ENCODE measurements at regions not wholly inside any gene's neighbourhood (a gene's known extent, or its start where the extent isn't known, plus 50 kb on each side); places are given as distances from the start of the nearest gene placed in this dataset.
A peak's percentile ranks its signal among the peaks of the same experiment; 100 is the strongest.
"Not testable (repeated sequence)": the region's sequence is repeated elsewhere in the genome, so short reads cannot be mapped to it uniquely, and the experiment has no call there.

DNA sequence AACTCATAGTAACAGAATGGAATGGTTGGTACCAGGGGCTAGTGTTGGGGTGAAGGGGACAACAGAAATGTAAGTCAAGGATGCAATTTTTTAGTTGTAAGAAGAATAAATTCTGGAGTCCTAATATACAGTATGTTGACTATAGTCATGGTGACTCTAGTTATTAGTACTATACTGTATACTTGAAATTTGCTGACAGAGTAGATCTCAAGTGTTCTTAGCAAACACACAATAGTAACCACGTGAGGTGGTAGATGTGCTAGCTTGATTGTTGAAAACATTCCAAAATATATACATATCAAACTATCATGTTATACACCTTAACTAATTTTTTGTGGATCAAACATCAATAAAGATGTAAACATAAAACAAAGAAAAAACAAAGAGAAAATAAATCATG is 1345.1 kb upstream of the PCDH20 start:
- no peak overlapping the region for H3K4me3 ChIP-seq (ENCODE audit: control insufficient read depth, low read depth, low read length)
- no peak for TF ChIP-seq CTCF (conservative IDR thresholded peaks at IDR 0.05; ENCODE audit: control insufficient read depth, insufficient read depth, low read depth, low read length)
- no peak for DNase-seq (ENCODE audit: low read depth)

DNA sequence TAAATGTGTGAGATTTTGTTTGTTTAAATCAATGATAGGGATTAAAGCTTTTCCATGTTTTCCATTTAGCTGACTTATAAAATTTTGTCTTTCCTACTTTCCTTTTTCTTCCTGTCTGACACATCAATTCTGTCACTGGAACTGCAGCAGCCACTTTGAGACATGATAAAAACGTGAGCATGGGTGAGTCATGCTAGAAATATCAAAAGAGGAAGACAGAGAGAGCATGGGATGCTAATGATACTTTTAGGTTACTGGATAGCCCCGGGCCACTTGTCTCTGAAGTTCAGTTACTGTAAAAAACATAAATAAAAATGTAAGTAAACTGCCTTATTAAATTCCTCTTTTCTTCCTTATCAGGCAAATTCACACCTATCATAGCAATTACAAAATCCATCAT is 1332.0 kb upstream of the PCDH20 start:
- peak; percentile 4 for DNase-seq (ENCODE audit: low read depth)
- TF ChIP-seq CTCF (conservative IDR thresholded peaks at IDR 0.05; ENCODE audit: control insufficient read depth, insufficient read depth, low read depth, low read length): no peak
- H3K4me3 ChIP-seq (ENCODE audit: control insufficient read depth, low read depth, low read length): no peak overlapping the region

- no peak overlapping the region for H3K4me3 ChIP-seq (ENCODE audit: control insufficient read depth, low read depth, low read length)
- peak; percentile 0 for DNase-seq (ENCODE audit: low read depth)
- no peak for TF ChIP-seq CTCF (conservative IDR thresholded peaks at IDR 0.05; ENCODE audit: control insufficient read depth, insufficient read depth, low read depth, low read length)
Measured at GRCh38 chr13:62747152-62747551, 1331.5 kb upstream of the PCDH20 start.

DNA sequence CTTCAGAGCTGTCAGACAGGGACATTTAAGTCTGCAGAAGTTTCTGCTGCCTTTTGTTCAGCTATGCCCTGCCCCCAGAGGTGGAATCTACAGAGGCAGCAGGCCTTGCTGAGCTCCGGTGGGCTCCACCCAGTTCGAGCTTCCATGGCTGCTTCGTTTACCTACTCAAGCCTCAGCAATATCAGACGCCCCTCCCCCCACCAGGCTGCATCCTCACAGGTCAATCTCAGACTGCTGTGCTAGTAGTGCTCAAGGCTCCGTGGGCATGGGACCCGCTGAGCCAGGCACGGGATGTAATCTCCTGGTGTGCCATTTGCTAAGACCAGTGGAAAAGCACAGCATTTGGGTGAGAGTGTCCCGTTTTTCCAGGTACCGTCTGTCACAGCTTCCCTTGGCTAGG is 1314.1 kb upstream of the PCDH20 start:
- DNase-seq (ENCODE audit: low read depth); H3K4me3 ChIP-seq (ENCODE audit: control insufficient read depth, low read depth, low read length): not testable (repeated sequence)

- DNase-seq (ENCODE audit: low read depth): no peak
- no peak overlapping the region for H3K4me3 ChIP-seq (ENCODE audit: control insufficient read depth, low read depth, low read length)
- TF ChIP-seq CTCF (conservative IDR thresholded peaks at IDR 0.05; ENCODE audit: control insufficient read depth, insufficient read depth, low read depth, low read length): no peak
Measured at GRCh38 chr13:62721893-62722292, 1306.2 kb upstream of the PCDH20 start.

GRCh38 chr13:62711948-62712347 is 1296.3 kb upstream of the PCDH20 start:
- not testable (repeated sequence) for DNase-seq (ENCODE audit: low read depth)

DNA sequence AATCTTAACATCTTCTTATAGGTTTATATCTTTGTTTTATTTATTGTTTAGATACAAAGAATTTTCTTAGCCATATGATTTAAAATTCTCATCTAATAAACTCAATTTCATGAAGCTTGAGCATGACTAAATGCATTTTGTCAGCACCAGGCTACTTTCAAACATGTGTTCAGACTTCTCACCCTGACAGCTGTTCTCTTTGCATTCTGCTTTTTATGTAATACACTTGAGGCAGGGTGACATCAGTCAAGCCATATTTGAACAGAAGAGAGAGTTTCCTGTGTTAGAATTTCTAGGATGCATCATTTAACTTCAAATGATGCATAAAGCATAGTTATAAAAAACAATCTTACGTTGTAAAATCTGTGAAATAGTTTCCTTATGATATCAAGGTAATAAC is 1295.1 kb upstream of the PCDH20 start:
- DNase-seq (ENCODE audit: low read depth): no peak
- no peak for TF ChIP-seq CTCF (conservative IDR thresholded peaks at IDR 0.05; ENCODE audit: control insufficient read depth, insufficient read depth, low read depth, low read length)
- no peak overlapping the region for H3K4me3 ChIP-seq (ENCODE audit: control insufficient read depth, low read depth, low read length)

More at GRCh38 chr13:62711948-62712347, 1296.3 kb upstream of the PCDH20 start:
- H3K4me3 ChIP-seq (ENCODE audit: control insufficient read depth, low read depth, low read length): not testable (repeated sequence)

DNA sequence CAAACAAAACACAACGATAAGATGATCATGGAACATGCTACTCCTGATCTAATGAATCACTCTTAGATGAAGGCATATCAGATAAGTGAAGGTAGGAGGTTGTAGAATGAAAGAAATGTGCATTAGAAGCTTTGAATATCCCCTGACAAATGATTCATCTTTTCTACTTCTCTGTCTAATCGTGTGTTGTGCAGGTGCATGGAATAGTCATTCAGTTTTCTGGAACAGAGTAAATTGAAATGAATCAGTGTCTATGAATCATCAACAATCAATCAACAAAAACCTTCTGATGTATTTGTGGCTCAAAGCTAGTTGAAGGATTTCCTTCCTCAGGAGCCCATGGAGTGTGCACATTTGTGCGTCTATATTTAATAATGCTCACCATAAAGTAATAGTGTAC is 1290.4 kb upstream of the PCDH20 start:
- no peak overlapping the region for H3K4me3 ChIP-seq (ENCODE audit: control insufficient read depth, low read depth, low read length)
- no peak for TF ChIP-seq CTCF (conservative IDR thresholded peaks at IDR 0.05; ENCODE audit: control insufficient read depth, insufficient read depth, low read depth, low read length)
- DNase-seq (ENCODE audit: low read depth): peak; percentile 0

Measured in fibroblast of mammary gland (primary cell).